ENCODE measurements at regions not wholly inside any gene's neighbourhood (a gene's known extent, or its start where the extent isn't known, plus 50 kb on each side); places are given as distances from the start of the nearest gene placed in this dataset.

DNA sequence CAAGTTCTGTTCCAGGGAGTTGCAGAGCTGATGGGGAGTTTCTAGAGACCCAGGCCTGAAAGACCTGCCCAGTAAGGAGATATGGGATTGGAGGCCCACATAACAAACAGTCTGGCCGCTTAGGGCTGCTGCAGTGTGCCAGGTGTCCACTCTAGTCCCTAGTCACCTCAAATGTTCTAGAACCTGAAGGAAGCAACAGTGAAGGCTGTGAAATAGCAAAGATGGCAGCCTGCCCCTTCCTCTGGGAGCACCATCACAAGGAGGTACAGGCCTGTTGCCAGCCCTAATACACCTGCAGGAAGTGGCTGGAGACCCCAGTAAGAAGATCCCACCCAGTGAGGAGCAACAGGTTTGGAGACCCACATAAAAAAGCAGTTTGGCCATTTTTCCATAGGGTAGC lies 783.8 kb upstream of the EDIL3 start:
- intact Hi-C loops (cut with DNase I; ENCODE audit: low total_unique reads) (no loop called here), in situ Hi-C loops (cut with MboI; ENCODE audit: low pct_ligation_motif_present in 1 of 4, low pct_unique_long_range_greater_than_20kb in 1 of 4, low sequenced_read_pairs in 3 of 4) (no loop called here)
- 91% methylated on average over 1 of the region's 1 CpG; no CpG with 5 or more reads in 1 of the 2 donors for WGBS, 2 donors (ENCODE audit: low coverage in 1 of 2)

DNA sequence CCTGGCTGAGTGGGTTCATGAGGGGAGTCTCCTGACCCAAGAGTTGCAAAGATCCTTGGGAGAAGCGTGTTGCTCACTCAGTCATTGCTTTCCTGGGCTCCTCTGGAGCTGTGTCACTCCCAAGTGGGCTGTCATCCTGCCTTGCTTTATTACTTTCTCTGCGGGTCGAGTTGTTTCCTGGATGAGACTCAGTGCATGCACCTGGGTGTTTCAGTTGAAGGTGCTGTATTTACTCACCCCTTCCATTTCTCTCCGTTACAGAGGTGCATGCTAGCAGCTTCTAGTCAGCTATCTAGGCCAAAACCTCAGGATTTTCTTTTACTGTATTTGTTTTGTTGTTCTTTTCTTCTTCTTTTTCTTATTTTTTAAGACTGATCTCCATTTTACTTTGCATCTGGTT lies 785.5 kb upstream of the EDIL3 start:
- TF ChIP-seq, protein P1, sequence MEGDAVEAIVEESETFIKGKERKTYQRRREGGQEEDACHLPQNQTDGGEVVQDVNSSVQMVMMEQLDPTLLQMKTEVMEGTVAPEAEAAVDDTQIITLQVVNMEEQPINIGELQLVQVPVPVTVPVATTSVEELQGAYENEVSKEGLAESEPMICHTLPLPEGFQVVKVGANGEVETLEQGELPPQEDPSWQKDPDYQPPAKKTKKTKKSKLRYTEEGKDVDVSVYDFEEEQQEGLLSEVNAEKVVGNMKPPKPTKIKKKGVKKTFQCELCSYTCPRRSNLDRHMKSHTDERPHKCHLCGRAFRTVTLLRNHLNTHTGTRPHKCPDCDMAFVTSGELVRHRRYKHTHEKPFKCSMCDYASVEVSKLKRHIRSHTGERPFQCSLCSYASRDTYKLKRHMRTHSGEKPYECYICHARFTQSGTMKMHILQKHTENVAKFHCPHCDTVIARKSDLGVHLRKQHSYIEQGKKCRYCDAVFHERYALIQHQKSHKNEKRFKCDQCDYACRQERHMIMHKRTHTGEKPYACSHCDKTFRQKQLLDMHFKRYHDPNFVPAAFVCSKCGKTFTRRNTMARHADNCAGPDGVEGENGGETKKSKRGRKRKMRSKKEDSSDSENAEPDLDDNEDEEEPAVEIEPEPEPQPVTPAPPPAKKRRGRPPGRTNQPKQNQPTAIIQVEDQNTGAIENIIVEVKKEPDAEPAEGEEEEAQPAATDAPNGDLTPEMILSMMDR (IDR thresholded peaks at IDR 0.05), result no peak
- TF ChIP-seq POLR2A (IDR thresholded peaks at IDR 0.05), result no peak
- no peak for TF ChIP-seq POLR2AphosphoS5 (IDR thresholded peaks at IDR 0.05)
- TF ChIP-seq EP300 (IDR thresholded peaks at IDR 0.05; ENCODE audit: low read depth), result no peak
- Histone ChIP-seq H3K36me3 (no peaks in the 10 kb centered on the region), H3K4me3 (no peak overlapping the region), H3K9me3 (no peaks in the 10 kb centered on the region), H3K27ac (no peak overlapping the region), H3K27me3 (no peaks in the 10 kb centered on the region), H3K4me1 (no peaks in the 10 kb centered on the region)
- 52 to 60% methylated on average over 1 to 4 of the region's 4 CpGs for WGBS, 2 donors (ENCODE audit: low coverage in 1 of 2)
- intact Hi-C loops (cut with DNase I; ENCODE audit: low total_unique reads) (no loop called here), in situ Hi-C loops (cut with MboI; ENCODE audit: low pct_ligation_motif_present in 1 of 4, low pct_unique_long_range_greater_than_20kb in 1 of 4, low sequenced_read_pairs in 3 of 4) (no loop called here)
- DNase-seq, result no peak

More for the DNA sequence above, 783.8 kb upstream of the EDIL3 start:
- DNase-seq, result no peak
- Histone ChIP-seq H3K4me1 (no peaks in the 10 kb centered on the region), H3K27me3 (no peaks in the 10 kb centered on the region), H3K4me3 (no peak overlapping the region), H3K36me3 (no peaks in the 10 kb centered on the region), H3K27ac (no peak overlapping the region), H3K9me3 (no peaks in the 10 kb centered on the region)
- TF ChIP-seq, protein P1 (IDR thresholded peaks at IDR 0.05), result no peak
- TF ChIP-seq EP300 (IDR thresholded peaks at IDR 0.05; ENCODE audit: low read depth), result no peak
- no peak for TF ChIP-seq POLR2AphosphoS5 (IDR thresholded peaks at IDR 0.05)
- TF ChIP-seq POLR2A (IDR thresholded peaks at IDR 0.05), result no peak

DNA sequence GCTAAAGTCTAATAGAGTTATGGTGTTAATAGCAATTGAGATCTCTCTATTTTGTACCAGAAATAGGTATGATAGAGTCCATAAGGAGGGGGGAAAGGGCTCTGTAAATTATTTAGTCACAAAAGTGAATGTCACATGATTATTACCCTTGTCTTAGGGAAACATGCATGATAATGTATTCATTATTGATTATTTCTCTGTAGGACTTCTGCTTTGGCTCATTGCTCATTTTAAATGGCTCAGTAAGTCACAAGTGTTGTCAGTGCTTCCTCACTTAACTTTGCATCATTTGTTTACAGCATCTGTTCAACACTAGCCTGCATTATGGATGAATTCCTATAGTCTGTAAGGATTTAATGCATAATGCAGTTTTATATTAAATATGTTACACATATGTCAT lies 788.8 kb upstream of the EDIL3 start:
- Histone ChIP-seq H3K4me3 (no peak overlapping the region), H3K36me3 (no peaks in the 10 kb centered on the region), H3K4me1 (no peaks in the 10 kb centered on the region), H3K27me3 (no peaks in the 10 kb centered on the region), H3K27ac (no peak overlapping the region), H3K9me3 (no peaks in the 10 kb centered on the region)
- TF ChIP-seq, protein P1 (IDR thresholded peaks at IDR 0.05), result no peak
- TF ChIP-seq POLR2AphosphoS5 (IDR thresholded peaks at IDR 0.05), result no peak
- intact Hi-C loops (cut with DNase I; ENCODE audit: low total_unique reads) (no loop called here), in situ Hi-C loops (cut with MboI; ENCODE audit: low pct_ligation_motif_present in 1 of 4, low pct_unique_long_range_greater_than_20kb in 1 of 4, low sequenced_read_pairs in 3 of 4) (no loop called here)
- DNase-seq, result no peak

DNA sequence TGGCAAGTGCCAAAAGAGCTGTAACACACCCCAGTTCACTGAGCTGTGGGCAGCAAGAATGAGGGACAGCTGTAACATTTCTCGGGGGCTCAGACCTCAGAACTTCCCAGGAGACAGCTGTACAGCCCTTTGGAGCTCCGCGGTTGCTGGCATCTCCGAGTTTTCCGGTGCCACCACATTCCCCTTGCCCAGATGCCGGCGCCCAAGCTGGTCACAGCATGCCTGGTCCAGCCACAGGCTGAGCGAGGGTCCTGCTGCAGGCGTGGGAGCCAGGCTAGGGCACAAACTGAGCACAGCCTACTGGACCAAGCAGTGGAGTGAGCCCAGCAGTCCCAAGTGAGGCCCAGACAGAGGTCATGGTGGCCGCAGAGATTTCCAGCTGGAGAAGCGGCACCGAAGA lies 797.7 kb upstream of the EDIL3 start:
- TF ChIP-seq POLR2A (IDR thresholded peaks at IDR 0.05), result no peak
- TF ChIP-seq, protein P1 (IDR thresholded peaks at IDR 0.05), result no peak
- no peak for TF ChIP-seq EP300 (IDR thresholded peaks at IDR 0.05; ENCODE audit: low read depth)
- TF ChIP-seq POLR2AphosphoS5 (IDR thresholded peaks at IDR 0.05), result no peak
- no peak overlapping the region for H3K4me3 ChIP-seq
- no peak overlapping the region for H3K27ac ChIP-seq
- no peaks in the 10 kb centered on the region for H3K4me1 ChIP-seq
- H3K9me3 ChIP-seq, result no peaks in the 10 kb centered on the region
- no peaks in the 10 kb centered on the region for H3K27me3 ChIP-seq
- no peak for DNase-seq
- 84 to 91% methylated on average over 4 to 12 of the region's 12 CpGs for WGBS, 2 donors (ENCODE audit: low coverage in 1 of 2)
- in situ Hi-C loops (cut with MboI; ENCODE audit: low pct_ligation_motif_present in 1 of 4, low pct_unique_long_range_greater_than_20kb in 1 of 4, low sequenced_read_pairs in 3 of 4) (no loop called here), intact Hi-C loops (cut with DNase I; ENCODE audit: low total_unique reads) (no loop called here)
- no peaks in the 10 kb centered on the region for H3K36me3 ChIP-seq

Measured in transverse colon (tissue), 4 donors.